ENCODE measurements at regions not wholly inside any gene's neighbourhood (a gene's known extent, or its start where the extent isn't known, plus 50 kb on each side); places are given as distances from the start of the nearest gene placed in this dataset.

DNA sequence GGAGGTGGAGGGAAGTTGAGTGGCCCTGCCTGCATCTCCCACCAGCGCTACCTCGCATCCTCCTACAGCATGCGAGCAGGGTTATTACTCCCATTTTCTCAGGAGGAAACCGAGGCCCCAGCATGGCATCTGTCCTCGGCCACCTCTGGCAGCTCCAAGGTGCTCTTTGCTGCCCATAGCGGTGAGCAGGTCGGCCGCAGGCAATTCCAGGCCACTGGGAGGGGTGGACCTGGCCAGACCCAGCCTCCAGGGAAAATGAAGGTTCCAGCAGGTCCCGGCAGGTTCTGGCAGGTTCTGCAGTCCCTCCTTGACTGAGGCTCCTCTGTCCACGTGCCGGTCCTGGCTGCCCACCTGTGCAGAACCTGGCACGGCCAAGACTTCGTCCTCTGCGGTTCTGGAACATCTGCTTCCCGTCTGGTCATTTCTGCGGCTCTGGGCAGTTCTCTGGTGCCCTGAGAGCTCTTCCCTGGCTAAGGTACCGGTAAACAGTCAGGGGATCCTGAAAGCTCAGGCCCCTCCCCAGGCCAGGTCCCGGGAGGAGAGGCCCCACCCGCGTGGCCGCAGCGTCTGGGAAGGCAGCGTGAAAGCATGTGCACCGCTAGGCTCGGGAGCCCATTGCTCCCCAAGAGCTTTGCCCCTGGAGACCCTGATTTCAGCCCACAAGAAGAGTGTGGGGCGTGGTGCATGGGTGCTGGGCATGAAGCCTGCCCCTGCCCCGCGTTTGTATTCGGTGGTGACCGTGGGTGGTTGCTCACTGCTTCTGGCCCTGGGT is 112.0 kb upstream of the ADRA2C start:
- no peaks in the 10 kb centered on the region for H4K20me1 ChIP-seq (ENCODE audit: insufficient read depth)
- no peaks in the 10 kb centered on the region for H3K9me2 ChIP-seq (ENCODE audit: insufficient read depth)
- no peak overlapping the region for H3K4me3 ChIP-seq
- no peak overlapping the region for H3K9ac ChIP-seq
- TF ChIP-seq EZH2phosphoT487 (IDR thresholded peaks at IDR 0.05; ENCODE audit: insufficient read depth, low read depth) (no peak), EZH2 (IDR thresholded peaks at IDR 0.05; ENCODE audit: insufficient read depth, poor library complexity, severe bottlenecking) (no peak)
- no peaks in the 10 kb centered on the region for H3K9me3 ChIP-seq (ENCODE audit: low read depth)
- H3K4me1 ChIP-seq (ENCODE audit: insufficient read depth), result no peaks in the 10 kb centered on the region
- in situ Hi-C loops (cut with MboI), result no loop called here
- H2AFZ ChIP-seq, result no peak overlapping the region
- H3K36me3 ChIP-seq (ENCODE audit: low read depth), result no peaks in the 10 kb centered on the region
- H3F3A ChIP-seq (ENCODE audit: insufficient read depth), result no peaks in the 10 kb centered on the region
- no peak overlapping the region for H3K27ac ChIP-seq
- H3K27me3 ChIP-seq (replicated peaks; ENCODE audit: insufficient read depth), result peaks cover 48% of the 10 kb centered on the region
- DNase-seq, result no peak
- H3K79me2 ChIP-seq (ENCODE audit: insufficient read depth), result no peaks in the 10 kb centered on the region
- H3K4me2 ChIP-seq (ENCODE audit: unreplicated experiment), result no peak overlapping the region
- WGBS, 2 experiments (ENCODE audit: low coverage in 1 of 2, low lambda C conversion rate in 2 of 2, missing lambda C conversion rate in 2 of 2), result 65 to 69% methylated on average over 29 to 30 of the region's 30 CpGs

DNA sequence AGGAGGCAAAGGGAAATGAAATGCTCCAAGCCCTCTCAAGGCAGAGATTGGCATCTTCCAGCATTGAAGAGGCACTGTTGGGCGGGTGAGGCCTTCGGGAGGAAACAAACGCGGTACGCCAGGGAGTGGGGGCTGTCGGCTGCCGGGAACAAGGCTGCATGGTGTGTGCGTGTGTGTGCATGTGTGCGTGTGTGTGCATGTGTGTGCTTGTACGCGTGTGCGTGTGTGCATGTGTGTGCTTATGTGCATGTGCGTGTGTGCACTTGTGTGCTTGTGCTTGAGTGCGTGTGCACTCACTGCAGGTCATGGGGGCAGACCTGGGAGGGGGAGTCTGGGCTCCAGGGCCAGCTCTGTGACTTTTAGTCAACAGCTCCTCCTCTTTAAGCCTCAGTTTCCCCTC is 113.6 kb upstream of the ADRA2C start:
- Histone ChIP-seq H3K4me1 (ENCODE audit: insufficient read depth) (no peaks in the 10 kb centered on the region), H3K9ac (no peak overlapping the region)
- in situ Hi-C loops (cut with MboI), result no loop called here

DNA sequence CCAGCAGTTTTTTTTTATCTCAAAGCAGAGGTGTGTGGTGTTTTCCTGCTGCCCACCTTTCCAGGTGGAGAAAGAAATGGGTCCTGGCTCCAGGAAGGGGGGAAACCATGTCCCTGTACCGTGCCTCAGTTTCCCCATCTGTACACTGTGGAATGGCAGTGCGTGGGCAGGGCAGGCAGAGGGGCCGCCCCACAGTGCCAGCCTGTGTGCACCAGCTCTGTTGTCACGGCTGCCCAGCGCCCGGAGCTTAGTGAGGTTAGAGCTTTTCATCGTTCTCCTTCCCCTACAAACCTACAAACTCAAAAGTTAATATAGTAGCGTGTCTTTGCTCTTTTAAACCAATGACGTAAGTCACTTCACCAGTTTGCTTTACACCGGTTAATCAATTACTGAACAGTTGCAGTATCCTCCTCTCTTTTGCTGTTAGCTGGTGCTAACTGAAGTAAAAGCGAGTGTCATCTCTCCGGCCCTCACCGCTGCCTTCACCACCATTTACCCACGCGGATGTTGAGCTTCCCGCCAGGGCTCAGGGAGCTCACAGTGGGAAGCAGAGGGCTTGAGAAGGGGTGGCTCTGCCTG is 114.8 kb upstream of the ADRA2C start:
- Histone ChIP-seq H3F3A (ENCODE audit: insufficient read depth) (no peaks in the 10 kb centered on the region), H3K4me3 (no peak overlapping the region), H3K27ac (no peak overlapping the region), H3K9me2 (ENCODE audit: insufficient read depth) (no peaks in the 10 kb centered on the region), H3K27me3 (replicated peaks; ENCODE audit: insufficient read depth) (peaks cover 48% of the 10 kb centered on the region), H4K20me1 (ENCODE audit: insufficient read depth) (no peaks in the 10 kb centered on the region), H3K9ac (no peak overlapping the region), H2AFZ (no peak overlapping the region), H3K4me1 (ENCODE audit: insufficient read depth) (no peaks in the 10 kb centered on the region), H3K36me3 (ENCODE audit: low read depth) (no peaks in the 10 kb centered on the region), H3K79me2 (ENCODE audit: insufficient read depth) (no peaks in the 10 kb centered on the region), H3K9me3 (ENCODE audit: low read depth) (no peaks in the 10 kb centered on the region), H3K4me2 (ENCODE audit: unreplicated experiment) (no peak overlapping the region)
- WGBS, 2 experiments (ENCODE audit: low coverage in 1 of 2, low lambda C conversion rate in 2 of 2, missing lambda C conversion rate in 2 of 2), result 73 to 80% methylated on average over 16 of the region's 16 CpGs
- in situ Hi-C loops (cut with MboI), result no loop called here
- no peak for DNase-seq
- TF ChIP-seq EZH2 (IDR thresholded peaks at IDR 0.05; ENCODE audit: insufficient read depth, poor library complexity, severe bottlenecking) (no peak), EZH2phosphoT487 (IDR thresholded peaks at IDR 0.05; ENCODE audit: insufficient read depth, low read depth) (no peak)

More for the DNA sequence above, 113.6 kb upstream of the ADRA2C start:
- DNase-seq, result no peak
- no peaks in the 10 kb centered on the region for H3K36me3 ChIP-seq (ENCODE audit: low read depth)
- WGBS, 2 experiments (ENCODE audit: low coverage in 1 of 2, low lambda C conversion rate in 2 of 2, missing lambda C conversion rate in 2 of 2), result 73 to 81% methylated on average over 14 of the region's 14 CpGs
- peaks cover 48% of the 10 kb centered on the region for H3K27me3 ChIP-seq (replicated peaks; ENCODE audit: insufficient read depth)
- no peak overlapping the region for H3K27ac ChIP-seq
- H3F3A ChIP-seq (ENCODE audit: insufficient read depth), result no peaks in the 10 kb centered on the region
- no peak for TF ChIP-seq EZH2 (IDR thresholded peaks at IDR 0.05; ENCODE audit: insufficient read depth, poor library complexity, severe bottlenecking)
- TF ChIP-seq EZH2phosphoT487 (IDR thresholded peaks at IDR 0.05; ENCODE audit: insufficient read depth, low read depth), result no peak
- H2AFZ ChIP-seq, result no peak overlapping the region
- no peak overlapping the region for H3K4me2 ChIP-seq (ENCODE audit: unreplicated experiment)
- no peaks in the 10 kb centered on the region for H3K9me2 ChIP-seq (ENCODE audit: insufficient read depth)
- H3K4me3 ChIP-seq, result no peak overlapping the region
- H3K9me3 ChIP-seq (ENCODE audit: low read depth), result no peaks in the 10 kb centered on the region
- no peaks in the 10 kb centered on the region for H3K79me2 ChIP-seq (ENCODE audit: insufficient read depth)
- no peaks in the 10 kb centered on the region for H4K20me1 ChIP-seq (ENCODE audit: insufficient read depth)

DNA sequence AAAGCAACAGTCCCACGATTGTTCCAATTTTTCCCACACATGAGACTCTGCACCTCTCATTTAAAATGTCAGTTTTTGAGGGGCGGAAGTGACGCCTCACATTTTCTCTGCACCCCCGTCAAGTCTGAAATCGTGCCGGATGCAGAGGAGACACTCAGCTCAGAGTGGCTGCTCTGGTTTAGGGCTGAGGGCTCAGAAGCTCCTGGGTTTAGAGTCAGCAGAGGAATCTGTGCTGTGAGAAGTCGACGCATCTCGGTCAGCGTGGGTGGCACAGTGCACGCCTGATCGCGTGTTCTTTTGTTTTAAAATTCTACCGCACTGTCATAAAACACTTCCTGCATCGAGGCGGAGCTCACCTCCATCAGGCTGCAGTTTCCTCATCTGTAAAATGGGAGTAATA is 116.7 kb upstream of the ADRA2C start:
- Histone ChIP-seq H3K4me3 (no peak overlapping the region), H3K27me3 (replicated peaks; ENCODE audit: insufficient read depth) (peaks cover 31% of the 10 kb centered on the region), H3K9me2 (ENCODE audit: insufficient read depth) (no peaks in the 10 kb centered on the region), H3F3A (ENCODE audit: insufficient read depth) (no peaks in the 10 kb centered on the region), H3K36me3 (ENCODE audit: low read depth) (no peaks in the 10 kb centered on the region), H4K20me1 (ENCODE audit: insufficient read depth) (no peaks in the 10 kb centered on the region), H3K9ac (no peak overlapping the region), H3K4me2 (ENCODE audit: unreplicated experiment) (no peak overlapping the region), H3K9me3 (ENCODE audit: low read depth) (no peaks in the 10 kb centered on the region), H3K4me1 (ENCODE audit: insufficient read depth) (peaks cover 9% of the 10 kb centered on the region), H3K79me2 (ENCODE audit: insufficient read depth) (no peaks in the 10 kb centered on the region), H3K27ac (no peak overlapping the region), H2AFZ (no peak overlapping the region)
- DNase-seq, result no peak
- no peak for TF ChIP-seq EZH2 (IDR thresholded peaks at IDR 0.05; ENCODE audit: insufficient read depth, poor library complexity, severe bottlenecking)
- no peak for TF ChIP-seq EZH2phosphoT487 (IDR thresholded peaks at IDR 0.05; ENCODE audit: insufficient read depth, low read depth)
- in situ Hi-C loops (cut with MboI), result no loop called here
- WGBS, 2 experiments (ENCODE audit: low coverage in 1 of 2, low lambda C conversion rate in 2 of 2, missing lambda C conversion rate in 2 of 2), result 84 to 85% methylated on average over 16 of the region's 16 CpGs

Data from GM23248 (cell line).